SK-N-SH treated with all-trans-retinoic acid at 6 μM for 48 hours (cell line): ENCODE measurements at regions not wholly inside any gene's neighbourhood (a gene's known extent, or its start where the extent isn't known, plus 50 kb on each side); places are given as distances from the start of the nearest gene placed in this dataset.

Source experiments
- ARNTL ChIP-seq: fragments of 450-650 bp; formaldehyde crosslinking; IDR thresholded peaks from 2 replicates; pipeline ENCODE4 v1.5.0; 2020; ENCODE audit warnings: low read depth, mild to moderate bottlenecking, moderate library complexity, borderline replicate concordance
- BACH2 ChIP-seq: fragments of 250-450 bp; sonication (Bioruptor Pico); IDR thresholded peaks from 2 replicates; pipeline ENCODE4 v1.9.0; 2021; ENCODE audit warnings: mild to moderate bottlenecking, borderline replicate concordance
- CSDC2 ChIP-seq: fragments of 250-450 bp; sonication (Bioruptor Pico); IDR thresholded peaks from 2 replicates; pipeline ENCODE4 v1.5.0; 2020; ENCODE audit warnings: mild to moderate bottlenecking, moderate library complexity
- CSRNP3 ChIP-seq: fragments of 250-450 bp; sonication (Bioruptor Pico); IDR thresholded peaks from 2 replicates; pipeline ENCODE4 v1.5.1; 2021; ENCODE audit warnings: mild to moderate bottlenecking, moderate library complexity
- ESRRG ChIP-seq: fragments of 250-450 bp; sonication (Bioruptor Pico); IDR thresholded peaks from 2 replicates; pipeline ENCODE4 v1.6.1; 2021; ENCODE audit warnings: mild to moderate bottlenecking
- PPARA ChIP-seq: fragments of 250-450 bp; sonication (Bioruptor Pico); IDR thresholded peaks from 2 replicates; pipeline ENCODE4 v1.5.0; 2020; ENCODE audit warnings: mild to moderate bottlenecking, borderline replicate concordance
- SNAI2 ChIP-seq: fragments of 250-450 bp; sonication (Bioruptor Pico); IDR thresholded peaks from 2 replicates; pipeline ENCODE4 v1.5.0; 2020; ENCODE audit warnings: mild to moderate bottlenecking, moderate library complexity
- TOX ChIP-seq: fragments of 250-450 bp; sonication (Bioruptor Pico); IDR thresholded peaks from 2 replicates; pipeline ENCODE4 v1.8.0; 2021; ENCODE audit warnings: mild to moderate bottlenecking, moderate library complexity, borderline replicate concordance
- ZC3H10 ChIP-seq: fragments of 250-450 bp; sonication (Bioruptor Pico); IDR thresholded peaks from 2 replicates; pipeline ENCODE4 v1.5.1; 2021; ENCODE audit warnings: mild to moderate bottlenecking, moderate library complexity
- ZFP3 ChIP-seq: fragments of 250-450 bp; sonication (Bioruptor Pico); IDR thresholded peaks from 2 replicates; pipeline ENCODE4 v1.5.0; 2020; ENCODE audit warnings: mild to moderate bottlenecking, moderate library complexity
- ZFP30 ChIP-seq: fragments of 450-650 bp; formaldehyde crosslinking; IDR thresholded peaks from 2 replicates; pipeline ENCODE4 v1.5.0; 2022; ENCODE audit warnings: mild to moderate bottlenecking, moderate library complexity
- ZNF8 ChIP-seq: fragments of 450-650 bp; formaldehyde crosslinking; IDR thresholded peaks from 2 replicates; pipeline ENCODE4 v1.5.0; 2020; ENCODE audit warnings: mild to moderate bottlenecking, moderate library complexity
- TF ChIP-seq, protein P1 (sequence below): fragments of 250-450 bp; sonication (Bioruptor Pico); IDR thresholded peaks from 2 replicates; pipeline ENCODE4 v1.8.0; 2020; ENCODE audit warnings: mild to moderate bottlenecking, moderate library complexity, borderline replicate concordance
- TF ChIP-seq, protein P2 (sequence below): fragments of 250-450 bp; sonication (Bioruptor Pico); IDR thresholded peaks from 2 replicates; pipeline ENCODE4 v1.5.1; 2020; ENCODE audit warnings: low read depth, mild to moderate bottlenecking, moderate library complexity

- TF ChIP-seq ZFP30 (CRISPR knock-in tag) (no peak), ZFP3 (CRISPR knock-in tag) (no peak), PPARA (no peak), TOX (no peak), ZNF8 (CRISPR knock-in tag) (no peak), ARNTL (CRISPR knock-in tag) (no peak), CSRNP3 (CRISPR knock-in tag) (no peak), ESRRG (no peak), SNAI2 (CRISPR knock-in tag) (no peak), CSDC2 (CRISPR knock-in tag) (no peak), ZC3H10 (CRISPR knock-in tag) (no peak), BACH2 (no peak)
- TF ChIP-seq, protein P1, sequence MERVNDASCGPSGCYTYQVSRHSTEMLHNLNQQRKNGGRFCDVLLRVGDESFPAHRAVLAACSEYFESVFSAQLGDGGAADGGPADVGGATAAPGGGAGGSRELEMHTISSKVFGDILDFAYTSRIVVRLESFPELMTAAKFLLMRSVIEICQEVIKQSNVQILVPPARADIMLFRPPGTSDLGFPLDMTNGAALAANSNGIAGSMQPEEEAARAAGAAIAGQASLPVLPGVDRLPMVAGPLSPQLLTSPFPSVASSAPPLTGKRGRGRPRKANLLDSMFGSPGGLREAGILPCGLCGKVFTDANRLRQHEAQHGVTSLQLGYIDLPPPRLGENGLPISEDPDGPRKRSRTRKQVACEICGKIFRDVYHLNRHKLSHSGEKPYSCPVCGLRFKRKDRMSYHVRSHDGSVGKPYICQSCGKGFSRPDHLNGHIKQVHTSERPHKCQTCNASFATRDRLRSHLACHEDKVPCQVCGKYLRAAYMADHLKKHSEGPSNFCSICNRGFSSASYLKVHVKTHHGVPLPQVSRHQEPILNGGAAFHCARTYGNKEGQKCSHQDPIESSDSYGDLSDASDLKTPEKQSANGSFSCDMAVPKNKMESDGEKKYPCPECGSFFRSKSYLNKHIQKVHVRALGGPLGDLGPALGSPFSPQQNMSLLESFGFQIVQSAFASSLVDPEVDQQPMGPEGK (CRISPR knock-in tag), result no peak
- TF ChIP-seq, protein P2, sequence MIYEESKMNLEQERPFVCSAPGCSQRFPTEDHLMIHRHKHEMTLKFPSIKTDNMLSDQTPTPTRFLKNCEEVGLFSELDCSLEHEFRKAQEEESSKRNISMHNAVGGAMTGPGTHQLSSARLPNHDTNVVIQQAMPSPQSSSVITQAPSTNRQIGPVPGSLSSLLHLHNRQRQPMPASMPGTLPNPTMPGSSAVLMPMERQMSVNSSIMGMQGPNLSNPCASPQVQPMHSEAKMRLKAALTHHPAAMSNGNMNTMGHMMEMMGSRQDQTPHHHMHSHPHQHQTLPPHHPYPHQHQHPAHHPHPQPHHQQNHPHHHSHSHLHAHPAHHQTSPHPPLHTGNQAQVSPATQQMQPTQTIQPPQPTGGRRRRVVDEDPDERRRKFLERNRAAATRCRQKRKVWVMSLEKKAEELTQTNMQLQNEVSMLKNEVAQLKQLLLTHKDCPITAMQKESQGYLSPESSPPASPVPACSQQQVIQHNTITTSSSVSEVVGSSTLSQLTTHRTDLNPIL, result no peak
Measured at GRCh38 chr2:188798159-188798558, 176.0 kb upstream of the COL3A1 start.
